Liver (tissue), 8 donors: ENCODE measurements at regions not wholly inside any gene's neighbourhood (a gene's known extent, or its start where the extent isn't known, plus 50 kb on each side); places are given as distances from the start of the nearest gene placed in this dataset.

Experiments used
- DNase-seq: peaks from one replicate; pipeline ENCODE4 v3.0.0-alpha.2; 2017; ENCODE audit warnings: low spot score
- H3K27ac ChIP-seq, 2 donors: one replicate each; pipeline ENCODE4 v1.7.0; 2013; ENCODE audit warnings: inconsistent platforms in 2 of 2, low read length in 2 of 2, control low read depth in 1 of 2, low read depth in 1 of 2, mild to moderate bottlenecking in 1 of 2
- H3K27me3 ChIP-seq, 4 donors: one replicate each; pipeline versions ENCODE4 v1.6.1 to v1.7.0; 2013; ENCODE audit warnings: low read length in 3 of 4, inconsistent platforms in 1 of 4, mild to moderate bottlenecking in 1 of 4, moderate library complexity in 1 of 4; ENCODE audit not compliant: control insufficient read depth in 4 of 4, insufficient read depth in 4 of 4
- H3K36me3 ChIP-seq, 4 donors: one replicate each; pipeline versions ENCODE4 v1.6.1 to v1.7.0; 2013; ENCODE audit warnings: low read length in 3 of 4, mild to moderate bottlenecking in 3 of 4, low read depth in 1 of 4, moderate library complexity in 1 of 4; ENCODE audit not compliant: control insufficient read depth in 4 of 4, insufficient read depth in 3 of 4
- H3K4me1 ChIP-seq, 4 donors: one replicate each; pipeline versions ENCODE4 v1.6.1 to v1.7.0; 2013; ENCODE audit warnings: low read length in 3 of 4, mild to moderate bottlenecking in 3 of 4, moderate library complexity in 1 of 4; ENCODE audit not compliant: control insufficient read depth in 4 of 4, insufficient read depth in 4 of 4
- H3K4me3 ChIP-seq, 3 donors: one replicate each; pipeline versions ENCODE4 v1.6.1 to v1.7.0; 2013; ENCODE audit warnings: low read length in 3 of 3, control low read depth in 1 of 3, low read depth in 1 of 3, mild to moderate bottlenecking in 1 of 3
- H3K9ac ChIP-seq, 2 donors: one replicate each; pipeline ENCODE4 v1.7.0; 2013; ENCODE audit warnings: low read length in 2 of 2, mild to moderate bottlenecking in 2 of 2, moderate library complexity in 2 of 2, control low read depth in 1 of 2, low read depth in 1 of 2
- H3K9me3 ChIP-seq, 4 donors: one replicate each; pipeline versions ENCODE4 v1.6.1 to v1.7.0; 2013; ENCODE audit warnings: low read length in 3 of 4; ENCODE audit not compliant: control insufficient read depth in 4 of 4
- CTCF ChIP-seq: fragments of 150-350 bp; IDR thresholded peaks from 2 replicates; pipeline ENCODE4 v1.5.1; 2017; ENCODE audit warnings: improper control_type of control experiment, low read depth, low read length; ENCODE audit not compliant: missing input control
- EGR1 ChIP-seq, 2 donors: IDR thresholded peaks; 2 replicates each; pipeline ENCODE4 v1.6.1; 2016 to 2018; ENCODE audit warnings: antibody characterized with exemption in 2 of 2, low read depth in 2 of 2
- FOXA1 ChIP-seq: IDR thresholded peaks from 2 replicates; pipeline ENCODE4 v1.6.1; 2016; ENCODE audit warnings: antibody characterized with exemption
- FOXA2 ChIP-seq: IDR thresholded peaks from 2 replicates; pipeline ENCODE4 v1.6.1; 2016; ENCODE audit warnings: antibody characterized with exemption
- GABPA ChIP-seq, 2 donors: IDR thresholded peaks in 1 of 2; conservative IDR thresholded peaks in 1 of 2; 2 replicates each; pipeline ENCODE4 v1.6.1; 2016; ENCODE audit warnings: antibody characterized with exemption in 2 of 2, mild to moderate bottlenecking in 1 of 2, moderate library complexity in 1 of 2
- HNF4A ChIP-seq, 2 donors: conservative IDR thresholded peaks; 2 replicates each; pipeline ENCODE4 v1.6.1; 2016; ENCODE audit warnings: antibody characterized with exemption in 2 of 2, mild to moderate bottlenecking in 2 of 2
- HNF4G ChIP-seq: IDR thresholded peaks from 2 replicates; pipeline ENCODE4 v1.6.1; 2016; ENCODE audit warnings: antibody characterized with exemption
- JUND ChIP-seq, 2 donors: IDR thresholded peaks; 2 replicates each; pipeline ENCODE4 v1.6.1; 2016; ENCODE audit warnings: antibody characterized with exemption in 2 of 2
- MAX ChIP-seq: IDR thresholded peaks from 2 replicates; pipeline ENCODE4 v1.6.1; 2016; ENCODE audit warnings: antibody characterized with exemption
- NR2F2 ChIP-seq: IDR thresholded peaks from 2 replicates; pipeline ENCODE4 v1.6.1; 2016; ENCODE audit warnings: antibody characterized with exemption
- RAD21 ChIP-seq, 2 donors: IDR thresholded peaks; 2 replicates each; pipeline ENCODE4 v1.6.1; 2016; ENCODE audit warnings: antibody characterized with exemption in 2 of 2, mild to moderate bottlenecking in 2 of 2
- RXRA ChIP-seq, 2 donors: IDR thresholded peaks; 2 replicates each; pipeline ENCODE4 v1.6.1; 2017 to 2018; ENCODE audit warnings: antibody characterized with exemption in 2 of 2, mild to moderate bottlenecking in 1 of 2
- SP1 ChIP-seq: IDR thresholded peaks from 2 replicates; pipeline ENCODE4 v1.6.1; 2018; ENCODE audit warnings: antibody characterized with exemption, mild to moderate bottlenecking
- TAF1 ChIP-seq: conservative IDR thresholded peaks from 2 replicates; pipeline ENCODE4 v1.6.1; 2016; ENCODE audit warnings: antibody characterized with exemption, mild to moderate bottlenecking
- YY1 ChIP-seq: IDR thresholded peaks from 2 replicates; pipeline ENCODE4 v1.6.1; 2016; ENCODE audit warnings: antibody characterized with exemption, mild to moderate bottlenecking
- ZBTB33 ChIP-seq: IDR thresholded peaks from 2 replicates; pipeline ENCODE4 v1.6.1; 2016; ENCODE audit warnings: antibody characterized with exemption
- WGBS: extraction: QIAGEN DNeasy Blood & Tissue Kit; methylation state at CpG from one replicate; pipeline ENCODE4 v1.1.7; 2013; 5-methylcytosine and 5-hydroxymethylcytosine counted together
- TF ChIP-seq, protein P1 (sequence below): IDR thresholded peaks from 2 replicates; pipeline ENCODE4 v1.6.1; 2016; ENCODE audit warnings: antibody characterized with exemption, mild to moderate bottlenecking
- TF ChIP-seq, protein P2 (sequence below): IDR thresholded peaks from 2 replicates; pipeline ENCODE4 v1.6.1; 2016; ENCODE audit warnings: antibody characterized with exemption
- donor health status: healthy.
- donor health status: healthy.
- donor health status: healthy.
- donor health status: healthy.
- donor health status: healthy.

GRCh38 chr7:10429511-10429910 lies 544.2 kb upstream of the PHF14 start:
- no peak for DNase-seq
- Histone ChIP-seq H3K27ac (no peak overlapping the region), H3K27me3 (no peaks in the 10 kb centered on the region), H3K36me3 (no peaks in the 10 kb centered on the region), H3K9me3 (no peaks in the 10 kb centered on the region), H3K4me1 (no peaks in the 10 kb centered on the region), H3K4me3 (no peak overlapping the region), H3K9ac (no peak overlapping the region)
- WGBS, result 48% methylated on average over 1 of the region's 1 CpG
- no peak for TF ChIP-seq EGR1 (IDR thresholded peaks at IDR 0.05; ENCODE audit: low read depth in 2 of 2)

- no peak overlapping the region for H3K9ac ChIP-seq
- WGBS, result 85% methylated on average over 2 of the region's 2 CpGs
- H3K27ac ChIP-seq, result no peak overlapping the region
- TF ChIP-seq MAX (no peak), HNF4A (conservative IDR thresholded peaks at IDR 0.05) (no peak)
- H3K27me3 ChIP-seq, result no peaks in the 10 kb centered on the region
- no peak for DNase-seq
- H3K36me3 ChIP-seq, result no peaks in the 10 kb centered on the region
- H3K4me1 ChIP-seq, result no peaks in the 10 kb centered on the region
- H3K4me3 ChIP-seq, result no peak overlapping the region
- H3K9me3 ChIP-seq, result no peaks in the 10 kb centered on the region
These were observed 537.4 kb upstream of the PHF14 start for GRCh38 chr7:10436302-10436701.

DNA sequence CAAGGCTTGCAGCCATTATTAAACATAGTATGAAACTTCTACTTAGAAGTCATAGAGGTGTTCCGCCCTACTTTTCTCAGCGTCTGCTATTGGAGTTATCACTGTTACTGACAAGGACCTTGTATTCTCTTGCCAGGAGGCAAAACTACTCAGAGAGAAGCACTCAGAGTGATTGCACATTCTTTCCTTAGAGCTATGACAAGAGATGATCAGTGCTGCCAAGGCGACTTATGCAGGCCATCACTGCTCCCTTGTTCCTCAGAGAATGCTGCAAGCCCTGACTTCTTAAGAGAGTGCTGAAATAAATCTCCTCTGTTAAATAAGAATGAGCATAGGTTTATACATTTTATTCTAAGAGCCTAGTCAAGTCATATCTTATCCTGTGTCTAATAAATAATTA lies 534.6 kb upstream of the PHF14 start:
- no peak for DNase-seq
- Histone ChIP-seq H3K36me3 (no peaks in the 10 kb centered on the region), H3K4me1 (no peaks in the 10 kb centered on the region), H3K4me3 (no peak overlapping the region), H3K9ac (no peak overlapping the region), H3K27ac (no peak overlapping the region), H3K27me3 (no peaks in the 10 kb centered on the region), H3K9me3 (no peaks in the 10 kb centered on the region)
- TF ChIP-seq TAF1, result no peak
- no peak for TF ChIP-seq CTCF
- TF ChIP-seq FOXA2, result no peak
- TF ChIP-seq FOXA1, result no peak
- TF ChIP-seq, protein P1, sequence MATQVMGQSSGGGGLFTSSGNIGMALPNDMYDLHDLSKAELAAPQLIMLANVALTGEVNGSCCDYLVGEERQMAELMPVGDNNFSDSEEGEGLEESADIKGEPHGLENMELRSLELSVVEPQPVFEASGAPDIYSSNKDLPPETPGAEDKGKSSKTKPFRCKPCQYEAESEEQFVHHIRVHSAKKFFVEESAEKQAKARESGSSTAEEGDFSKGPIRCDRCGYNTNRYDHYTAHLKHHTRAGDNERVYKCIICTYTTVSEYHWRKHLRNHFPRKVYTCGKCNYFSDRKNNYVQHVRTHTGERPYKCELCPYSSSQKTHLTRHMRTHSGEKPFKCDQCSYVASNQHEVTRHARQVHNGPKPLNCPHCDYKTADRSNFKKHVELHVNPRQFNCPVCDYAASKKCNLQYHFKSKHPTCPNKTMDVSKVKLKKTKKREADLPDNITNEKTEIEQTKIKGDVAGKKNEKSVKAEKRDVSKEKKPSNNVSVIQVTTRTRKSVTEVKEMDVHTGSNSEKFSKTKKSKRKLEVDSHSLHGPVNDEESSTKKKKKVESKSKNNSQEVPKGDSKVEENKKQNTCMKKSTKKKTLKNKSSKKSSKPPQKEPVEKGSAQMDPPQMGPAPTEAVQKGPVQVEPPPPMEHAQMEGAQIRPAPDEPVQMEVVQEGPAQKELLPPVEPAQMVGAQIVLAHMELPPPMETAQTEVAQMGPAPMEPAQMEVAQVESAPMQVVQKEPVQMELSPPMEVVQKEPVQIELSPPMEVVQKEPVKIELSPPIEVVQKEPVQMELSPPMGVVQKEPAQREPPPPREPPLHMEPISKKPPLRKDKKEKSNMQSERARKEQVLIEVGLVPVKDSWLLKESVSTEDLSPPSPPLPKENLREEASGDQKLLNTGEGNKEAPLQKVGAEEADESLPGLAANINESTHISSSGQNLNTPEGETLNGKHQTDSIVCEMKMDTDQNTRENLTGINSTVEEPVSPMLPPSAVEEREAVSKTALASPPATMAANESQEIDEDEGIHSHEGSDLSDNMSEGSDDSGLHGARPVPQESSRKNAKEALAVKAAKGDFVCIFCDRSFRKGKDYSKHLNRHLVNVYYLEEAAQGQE, result no peak
- TF ChIP-seq, protein P2, sequence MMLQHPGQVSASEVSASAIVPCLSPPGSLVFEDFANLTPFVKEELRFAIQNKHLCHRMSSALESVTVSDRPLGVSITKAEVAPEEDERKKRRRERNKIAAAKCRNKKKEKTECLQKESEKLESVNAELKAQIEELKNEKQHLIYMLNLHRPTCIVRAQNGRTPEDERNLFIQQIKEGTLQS, result no peak
- TF ChIP-seq EGR1 (IDR thresholded peaks at IDR 0.05; ENCODE audit: low read depth in 2 of 2), result no peak
- TF ChIP-seq NR2F2, result no peak
- no peak for TF ChIP-seq HNF4A (conservative IDR thresholded peaks at IDR 0.05)
- no peak for TF ChIP-seq JUND (IDR thresholded peaks at IDR 0.05)
- no peak for TF ChIP-seq RAD21 (IDR thresholded peaks at IDR 0.05)
- no peak for TF ChIP-seq RXRA (IDR thresholded peaks at IDR 0.05)
- no peak for TF ChIP-seq HNF4G
- no peak for TF ChIP-seq ZBTB33
- TF ChIP-seq MAX, result no peak
- no peak for TF ChIP-seq YY1
- TF ChIP-seq SP1, result no peak
- TF ChIP-seq GABPA (IDR thresholded peaks at IDR 0.05 in 1 of 2, conservative IDR thresholded peaks at IDR 0.05 in 1 of 2), result no peak
- WGBS, result 73% methylated on average over 3 of the region's 3 CpGs
